ENCODE measurements at regions not wholly inside any gene's neighbourhood (a gene's known extent, or its start where the extent isn't known, plus 50 kb on each side); places are given as distances from the start of the nearest gene placed in this dataset.

GRCh38 chr9:27766073-27766835 lies 193.0 kb upstream of the C9orf72 start:
- Histone ChIP-seq H3K27ac (no peak overlapping the region), H3K4me3 (replicated peaks in 1 of 3) (no peak overlapping the region)
- no peak for TF ChIP-seq CTCF (IDR thresholded peaks at IDR 0.05)
- no peak for TF ChIP-seq POLR2A (IDR thresholded peaks at IDR 0.05)

DNA sequence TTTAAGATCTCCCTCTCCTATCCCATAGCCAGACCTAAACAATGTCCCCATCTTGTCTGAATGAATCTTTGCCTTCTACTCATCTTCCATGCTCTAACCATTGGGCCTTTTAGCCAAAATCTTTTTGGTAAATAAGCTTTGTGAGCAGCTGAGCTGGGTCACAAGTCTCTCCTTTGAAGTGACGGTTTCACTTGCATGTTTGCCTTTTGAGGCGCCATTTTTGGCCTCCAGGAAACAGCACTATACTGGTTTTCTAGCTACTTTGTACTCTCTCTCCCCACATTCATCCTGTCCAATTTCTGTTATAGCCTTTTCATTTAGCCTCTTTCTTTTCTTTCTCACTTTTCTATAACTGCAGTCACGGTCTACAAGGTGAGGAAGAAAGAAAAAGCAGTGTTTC lies 195.5 kb upstream of the C9orf72 start:
- Histone ChIP-seq H3K27me3 (no peaks in the 10 kb centered on the region), H3K9me3 (no peaks in the 10 kb centered on the region), H3K36me3 (no peaks in the 10 kb centered on the region), H3K27ac (no peak overlapping the region), H3K4me3 (replicated peaks in 1 of 3) (no peak overlapping the region), H3K4me1 (no peaks in the 10 kb centered on the region)
- DNase-seq: no peak
- WGBS, 2 donors: 85 to 94% methylated on average over 3 of the region's 3 CpGs
- TF ChIP-seq CTCF (IDR thresholded peaks at IDR 0.05): no peak
- no peak for TF ChIP-seq POLR2A (IDR thresholded peaks at IDR 0.05)
- intact Hi-C loops (cut with DNase I): no loop called here

More at GRCh38 chr9:27766073-27766835, 193.0 kb upstream of the C9orf72 start:
- no peaks in the 10 kb centered on the region for H3K27me3 ChIP-seq
- intact Hi-C loops (cut with DNase I): no loop called here
- H3K9me3 ChIP-seq: no peaks in the 10 kb centered on the region
- WGBS, 2 donors: 69 to 75% methylated on average over 3 of the region's 3 CpGs
- no peaks in the 10 kb centered on the region for H3K4me1 ChIP-seq
- H3K36me3 ChIP-seq: no peaks in the 10 kb centered on the region
- no peak for DNase-seq

- DNase-seq: no peak
- intact Hi-C loops (cut with DNase I): no loop called here
- Histone ChIP-seq H3K27me3 (no peaks in the 10 kb centered on the region), H3K4me3 (replicated peaks in 1 of 3) (no peak overlapping the region), H3K4me1 (no peaks in the 10 kb centered on the region), H3K9me3 (no peaks in the 10 kb centered on the region), H3K36me3 (no peaks in the 10 kb centered on the region), H3K27ac (no peak overlapping the region)
- TF ChIP-seq CTCF (IDR thresholded peaks at IDR 0.05) (no peak), POLR2A (IDR thresholded peaks at IDR 0.05) (no peak)
- WGBS, 2 donors: 74 to 76% methylated on average over 5 of the region's 5 CpGs
Observed at GRCh38 chr9:27770541-27770940, 197.3 kb upstream of the C9orf72 start.

DNA sequence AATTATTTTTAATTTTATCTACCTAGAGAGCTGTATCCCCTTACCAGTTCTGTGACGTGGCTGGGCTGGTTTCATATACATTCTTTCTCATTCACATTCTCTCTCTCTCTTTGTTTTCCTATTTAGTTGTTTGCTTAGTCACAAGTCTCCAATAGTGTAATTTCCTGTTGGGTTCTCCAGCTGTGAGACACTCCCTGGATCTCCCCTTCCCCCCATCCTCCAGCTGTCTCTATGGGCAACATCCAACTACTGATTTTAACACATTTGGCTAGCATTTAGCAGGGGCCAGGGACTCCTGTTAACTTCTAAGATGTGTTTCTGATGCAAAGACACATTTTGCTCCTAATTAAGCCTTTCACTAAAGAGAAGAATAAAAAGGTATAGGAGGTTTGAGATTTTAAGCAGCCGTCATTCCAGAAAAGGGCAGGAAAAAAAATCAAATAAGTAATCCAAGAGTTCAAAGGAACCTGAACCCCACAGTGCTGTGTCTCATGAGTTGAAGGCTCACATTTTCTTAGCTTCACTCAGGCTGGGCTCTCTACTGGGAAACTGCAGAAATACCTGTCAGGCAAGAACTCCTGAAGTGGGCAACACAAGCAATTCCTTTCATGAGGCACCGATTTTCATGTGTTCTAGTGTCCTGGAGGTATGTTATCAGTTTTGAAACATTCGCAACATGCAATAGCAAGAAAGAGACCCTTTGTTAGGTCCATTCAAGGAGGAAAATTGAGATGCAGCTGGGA lies 198.7 kb upstream of the C9orf72 start:
- 40 to 43% methylated on average over 4 of the region's 4 CpGs for WGBS, 2 donors
- no peaks in the 10 kb centered on the region for H3K36me3 ChIP-seq
- intact Hi-C loops (cut with DNase I): no loop called here
- no peaks in the 10 kb centered on the region for H3K4me1 ChIP-seq
- no peaks in the 10 kb centered on the region for H3K27me3 ChIP-seq
- H3K9me3 ChIP-seq: no peaks in the 10 kb centered on the region
- DNase-seq: no peak
- no peak for TF ChIP-seq POLR2A (IDR thresholded peaks at IDR 0.05)
- TF ChIP-seq CTCF (IDR thresholded peaks at IDR 0.05): no peak
- no peak overlapping the region for H3K4me3 ChIP-seq (replicated peaks in 1 of 3)
- H3K27ac ChIP-seq: no peak overlapping the region

All from thyroid gland (tissue), 4 donors.